HPDE6-E6E7 (cell line): ENCODE measurements at regions not wholly inside any gene's neighbourhood (a gene's known extent, or its start where the extent isn't known, plus 50 kb on each side); places are given as distances from the start of the nearest gene placed in this dataset.

Experiments
- DNase-seq: peaks from one replicate; pipeline ENCODE4 v3.0.0; 2011; ENCODE audit warnings: missing footprints; ENCODE audit errors: extremely low spot score

DNA sequence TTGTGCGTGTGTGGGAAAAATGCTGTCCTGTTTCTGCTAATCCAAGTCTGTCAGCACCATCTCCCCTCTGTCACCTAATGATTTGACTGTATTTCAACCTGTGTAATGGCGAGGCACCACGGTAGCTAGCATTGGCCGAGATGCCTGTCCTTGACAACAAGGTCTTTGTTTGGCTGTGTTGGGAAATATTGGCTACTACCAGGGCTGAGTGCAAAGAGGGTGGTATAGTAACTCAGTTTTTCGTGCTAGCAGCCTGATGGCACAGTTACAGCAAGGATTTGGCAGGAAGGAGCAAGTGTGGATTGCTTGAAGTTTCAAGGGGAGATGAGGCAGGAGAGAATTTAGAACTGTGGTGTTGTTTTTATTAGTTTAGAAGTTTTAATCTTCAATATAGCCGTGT, 440.3 kb upstream of the RGS6 start:
- DNase-seq: no peak

GRCh38 chr14:71492346-71492745, 439.9 kb upstream of the RGS6 start:
- DNase-seq: no peak

DNA sequence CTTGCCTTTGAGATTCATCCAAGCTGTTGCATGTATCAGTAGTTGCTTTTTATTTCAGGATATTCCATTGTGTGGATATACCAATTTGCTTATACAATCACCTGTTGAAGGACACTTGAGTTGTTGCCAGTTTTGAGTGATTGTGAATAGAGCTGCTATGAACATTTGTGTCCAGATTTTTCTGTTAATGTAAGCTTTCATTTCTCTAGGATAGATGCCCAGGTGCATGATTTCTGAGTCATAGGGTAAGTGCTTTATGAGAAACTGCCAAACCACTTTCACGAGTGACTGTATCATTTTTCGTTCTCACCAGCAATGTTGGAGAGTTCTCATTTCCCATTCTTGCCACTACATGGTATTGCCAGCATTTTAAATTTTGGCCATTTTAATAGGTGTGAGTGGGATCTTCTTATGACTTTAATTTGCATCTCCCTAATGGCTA, 434.6 kb upstream of the RGS6 start:
- DNase-seq: no peak

DNA sequence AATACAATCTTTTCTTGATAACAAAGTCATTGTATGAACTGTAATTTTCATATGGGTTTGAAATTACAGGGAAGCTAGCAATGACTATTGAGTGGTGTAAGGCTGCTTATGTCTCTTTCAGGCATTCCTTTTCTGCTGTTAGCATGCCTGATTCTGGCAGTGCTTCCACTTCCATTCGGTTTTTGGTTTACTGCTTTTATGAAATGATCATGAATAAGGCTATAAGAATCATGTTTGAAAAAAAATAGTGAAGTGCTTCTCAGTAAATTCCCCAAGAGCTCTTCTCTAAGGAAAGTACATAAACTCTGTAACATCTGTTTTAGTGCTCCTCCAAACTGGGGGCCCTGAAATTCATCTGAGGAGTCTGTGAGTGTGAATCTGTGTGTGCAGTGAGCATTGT, 434.0 kb upstream of the RGS6 start:
- DNase-seq: no peak

- DNase-seq: no peak
These were observed 433.2 kb upstream of the RGS6 start for GRCh38 chr14:71499018-71499417.

DNA sequence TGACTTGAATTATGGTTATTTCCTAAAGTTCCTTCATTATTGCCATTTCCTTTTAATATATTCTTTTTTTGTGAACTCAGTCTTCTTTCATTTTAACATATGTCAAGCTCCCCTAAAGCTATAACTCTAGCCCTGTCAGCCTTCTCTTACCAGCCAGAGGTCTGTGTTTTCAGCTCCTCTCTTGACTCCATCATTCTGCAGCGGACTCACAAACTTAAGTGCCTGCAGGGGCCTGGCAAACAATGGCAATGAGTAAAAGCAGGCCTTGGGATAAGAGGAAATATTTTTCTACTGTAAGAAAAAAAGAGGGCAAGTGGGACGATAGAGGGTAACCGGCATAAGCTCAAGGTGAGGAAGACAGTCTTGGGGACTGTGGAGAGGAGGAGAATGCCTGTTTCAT, 424.5 kb upstream of the RGS6 start:
- DNase-seq: no peak

- no peak for DNase-seq
These were observed 423.3 kb upstream of the RGS6 start for GRCh38 chr14:71508901-71509300.

- DNase-seq: no peak
These were observed 421.1 kb upstream of the RGS6 start for GRCh38 chr14:71511152-71511551.

DNA sequence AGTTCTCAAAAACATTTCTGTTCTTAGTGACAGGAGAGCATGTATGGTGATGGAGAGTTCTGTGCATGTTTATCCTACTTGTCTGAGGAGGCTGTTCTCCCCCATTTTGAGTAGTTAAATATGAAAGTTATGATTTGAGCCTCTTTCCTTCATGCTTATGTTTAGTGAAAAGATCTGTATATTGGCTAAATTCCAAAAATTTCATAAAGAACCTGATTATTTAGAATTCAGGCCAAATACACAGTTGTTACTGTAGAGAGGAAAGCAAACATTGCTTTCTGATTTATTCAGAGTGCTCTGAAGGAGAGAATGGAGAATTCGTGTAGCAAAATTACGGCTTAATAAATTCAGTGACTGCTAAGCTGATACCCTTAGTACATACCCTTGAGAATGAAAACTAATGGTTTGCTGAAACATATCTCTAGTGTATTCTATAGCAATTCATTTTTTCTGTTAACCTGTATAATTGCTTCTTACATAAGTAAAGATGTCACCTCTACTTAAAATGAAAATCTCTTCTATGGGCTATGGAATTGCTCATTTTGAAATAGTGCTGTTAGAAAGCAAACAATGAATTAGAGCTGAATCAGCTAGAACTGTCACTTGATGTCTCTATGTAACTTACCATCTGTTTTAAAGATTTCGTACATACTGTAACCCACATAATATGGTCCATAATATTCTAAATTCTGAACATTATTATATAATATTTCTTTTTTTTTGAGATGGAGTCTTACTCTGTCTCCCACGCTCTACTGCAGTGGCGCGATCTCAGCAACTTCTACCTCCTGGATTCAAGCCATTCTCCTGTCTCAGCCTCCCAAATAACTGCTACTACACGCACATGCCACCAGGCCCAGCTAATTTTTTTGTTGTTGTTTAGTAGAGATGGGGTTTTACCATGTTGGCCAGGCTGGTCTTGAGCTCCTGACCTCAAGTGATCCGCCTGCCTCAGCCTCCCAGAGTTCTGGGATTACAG, 417.0 kb upstream of the RGS6 start:
- no peak for DNase-seq

GRCh38 chr14:71521238-71522135, 410.7 kb upstream of the RGS6 start:
- DNase-seq: no peak

DNA sequence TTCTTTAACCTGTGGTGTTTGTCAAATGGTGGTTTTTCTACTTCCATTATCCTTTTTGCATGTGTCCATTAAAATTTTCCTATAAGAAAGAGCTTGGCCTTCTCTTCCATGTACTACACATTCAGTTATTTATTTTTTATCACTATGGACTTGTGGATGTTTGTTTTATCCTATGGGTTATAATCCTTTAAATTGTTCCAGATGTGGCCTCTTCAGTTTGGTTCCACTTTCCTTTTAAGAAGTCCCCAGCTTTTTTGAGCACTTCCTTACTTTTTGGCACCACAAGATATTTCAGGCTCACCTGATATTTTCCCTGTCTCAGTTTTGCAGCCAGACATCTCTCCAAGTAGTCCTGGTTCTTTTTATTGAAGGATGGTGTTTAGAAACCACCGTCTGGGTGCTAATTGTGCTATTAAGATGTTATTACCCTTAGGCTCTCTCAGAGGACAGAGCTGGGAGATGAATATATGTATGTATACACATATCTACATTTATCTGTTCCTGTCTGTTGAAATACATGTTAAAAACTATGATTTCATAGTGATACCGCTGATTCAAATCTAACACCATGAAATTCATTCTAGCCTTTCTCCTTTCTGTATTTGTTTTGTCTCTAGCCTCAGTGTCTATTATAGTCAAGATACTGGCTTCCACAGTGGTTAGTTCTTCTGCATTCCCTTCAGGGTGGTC, 408.5 kb upstream of the RGS6 start:
- DNase-seq: no peak

- DNase-seq: no peak
These were observed 407.8 kb upstream of the RGS6 start for GRCh38 chr14:71524320-71524982.

DNA sequence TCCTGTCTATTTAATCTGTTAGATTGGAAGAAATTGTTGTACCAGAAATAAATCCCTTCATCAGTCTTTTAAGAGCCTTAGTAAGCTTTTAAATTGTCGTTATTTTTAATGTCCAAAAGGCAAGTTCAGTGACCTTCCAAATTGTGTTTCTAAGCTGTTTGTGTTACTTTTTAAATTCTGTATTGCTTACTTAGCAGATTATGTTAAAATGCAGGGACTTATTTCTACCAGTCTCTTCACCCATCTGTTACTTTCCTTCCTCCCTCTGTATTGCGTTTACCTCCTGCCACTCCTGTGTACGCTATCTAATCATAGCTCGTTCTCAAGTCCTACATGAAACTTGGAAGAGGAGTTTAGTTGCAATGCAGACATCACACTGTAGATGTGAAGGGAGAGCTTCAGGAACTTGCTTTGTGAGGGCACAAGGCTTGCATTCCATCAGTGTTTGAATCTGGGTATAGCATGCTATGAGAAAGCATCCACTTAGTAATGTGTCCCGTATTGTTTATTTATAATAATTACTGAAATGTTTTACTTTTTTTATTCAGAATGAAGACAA, 406.5 kb upstream of the RGS6 start:
- no peak for DNase-seq

GRCh38 chr14:71526388-71526787, 405.8 kb upstream of the RGS6 start:
- DNase-seq: no peak

DNA sequence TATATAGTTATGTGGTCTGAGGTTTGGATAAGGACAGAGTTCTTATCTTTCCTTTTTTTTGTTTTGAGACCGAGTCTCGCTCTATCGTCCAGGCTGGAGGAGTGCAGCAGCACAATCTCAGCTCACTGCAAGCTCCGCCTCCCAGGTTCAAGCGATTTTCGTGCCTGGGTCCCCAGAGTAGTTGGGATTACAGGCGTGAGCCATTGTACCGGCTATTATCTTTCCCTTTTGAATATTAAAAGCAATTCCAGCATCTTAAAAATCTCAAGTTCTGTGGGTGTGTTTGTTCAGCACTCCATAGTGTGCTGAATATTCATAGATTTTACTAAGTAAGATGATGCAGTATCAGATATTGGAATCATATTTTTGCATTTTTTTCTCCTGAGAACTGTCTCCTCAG, 404.4 kb upstream of the RGS6 start:
- no peak for DNase-seq

GRCh38 chr14:71529848-71530247, 402.4 kb upstream of the RGS6 start:
- DNase-seq: no peak

DNA sequence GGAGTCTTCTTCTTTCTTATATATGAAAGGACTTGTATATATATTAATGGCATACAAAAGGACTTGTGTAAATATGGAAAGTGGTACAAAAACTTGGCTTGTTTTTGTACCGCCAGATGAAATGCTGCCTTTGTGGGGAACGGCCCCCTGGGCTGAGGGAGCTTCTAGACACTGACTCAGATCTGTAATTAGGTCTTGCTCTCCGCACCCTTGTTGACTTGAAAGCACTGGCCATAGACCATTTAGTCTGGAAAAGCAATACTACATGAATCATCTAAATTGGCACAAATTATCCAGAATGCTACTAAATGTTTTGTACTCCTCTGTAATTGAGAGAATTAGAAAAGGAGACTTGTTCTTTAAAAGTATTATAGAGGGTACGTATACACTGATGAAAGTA, 399.9 kb upstream of the RGS6 start:
- no peak for DNase-seq

DNA sequence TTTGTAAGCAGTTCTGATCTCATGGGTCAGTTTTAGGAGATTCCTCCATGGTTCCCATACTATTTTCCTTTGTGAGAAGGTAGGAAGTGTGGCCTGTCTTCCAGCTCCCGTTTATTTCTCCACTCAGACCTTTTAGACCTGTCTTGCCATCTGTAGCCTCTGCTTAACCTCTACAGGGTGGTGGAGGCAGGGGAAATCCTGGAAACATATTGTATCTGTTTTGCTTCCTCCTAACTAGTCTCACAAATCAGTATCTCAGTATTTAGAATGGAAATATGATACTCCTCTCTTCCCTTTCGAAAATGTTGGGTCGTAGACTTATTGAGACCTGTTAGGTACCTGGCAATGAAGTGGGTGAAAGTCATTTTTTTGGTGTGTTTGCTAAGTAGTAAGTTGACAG, 399.4 kb upstream of the RGS6 start:
- DNase-seq: no peak

DNA sequence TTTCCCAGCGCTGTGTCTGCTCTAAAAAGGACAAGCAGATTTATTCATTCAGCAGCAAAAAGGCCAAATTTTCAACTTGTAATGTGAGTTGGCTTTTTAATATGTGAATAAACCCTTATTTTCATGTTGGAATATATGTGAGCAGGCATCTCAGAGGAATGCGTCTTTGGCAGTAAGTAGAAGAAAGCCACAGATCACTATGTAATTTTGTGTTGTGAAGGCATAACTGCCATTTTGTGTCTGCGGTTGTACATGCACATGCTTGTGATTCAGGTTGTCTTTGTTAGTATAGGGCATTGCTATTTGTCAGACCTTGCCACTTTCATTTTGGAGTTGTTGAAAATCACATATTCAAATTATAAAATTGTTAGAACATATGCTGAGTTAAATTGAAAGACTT, 398.8 kb upstream of the RGS6 start:
- DNase-seq: no peak

GRCh38 chr14:71533800-71534199, 398.4 kb upstream of the RGS6 start:
- no peak for DNase-seq

- DNase-seq: no peak
These were observed 397.7 kb upstream of the RGS6 start for GRCh38 chr14:71534506-71534905.
